ENCODE measurements at regions not wholly inside any gene's neighbourhood (a gene's known extent, or its start where the extent isn't known, plus 50 kb on each side); places are given as distances from the start of the nearest gene placed in this dataset.
A peak's percentile ranks its signal among the peaks of the same experiment; 100 is the strongest.

- DNase-seq (ENCODE audit: low read depth): peak; percentile 9
- H3K4me3 ChIP-seq (ENCODE audit: control insufficient read depth, low read depth, low read length): no peak overlapping the region
- TF ChIP-seq, protein P1, sequence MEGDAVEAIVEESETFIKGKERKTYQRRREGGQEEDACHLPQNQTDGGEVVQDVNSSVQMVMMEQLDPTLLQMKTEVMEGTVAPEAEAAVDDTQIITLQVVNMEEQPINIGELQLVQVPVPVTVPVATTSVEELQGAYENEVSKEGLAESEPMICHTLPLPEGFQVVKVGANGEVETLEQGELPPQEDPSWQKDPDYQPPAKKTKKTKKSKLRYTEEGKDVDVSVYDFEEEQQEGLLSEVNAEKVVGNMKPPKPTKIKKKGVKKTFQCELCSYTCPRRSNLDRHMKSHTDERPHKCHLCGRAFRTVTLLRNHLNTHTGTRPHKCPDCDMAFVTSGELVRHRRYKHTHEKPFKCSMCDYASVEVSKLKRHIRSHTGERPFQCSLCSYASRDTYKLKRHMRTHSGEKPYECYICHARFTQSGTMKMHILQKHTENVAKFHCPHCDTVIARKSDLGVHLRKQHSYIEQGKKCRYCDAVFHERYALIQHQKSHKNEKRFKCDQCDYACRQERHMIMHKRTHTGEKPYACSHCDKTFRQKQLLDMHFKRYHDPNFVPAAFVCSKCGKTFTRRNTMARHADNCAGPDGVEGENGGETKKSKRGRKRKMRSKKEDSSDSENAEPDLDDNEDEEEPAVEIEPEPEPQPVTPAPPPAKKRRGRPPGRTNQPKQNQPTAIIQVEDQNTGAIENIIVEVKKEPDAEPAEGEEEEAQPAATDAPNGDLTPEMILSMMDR (conservative IDR thresholded peaks at IDR 0.05; ENCODE audit: control insufficient read depth, insufficient read depth, low read depth, low read length): no peak
These were observed 205.1 kb upstream of the TNP1 start for GRCh38 chr2:217065012-217065290.

DNA sequence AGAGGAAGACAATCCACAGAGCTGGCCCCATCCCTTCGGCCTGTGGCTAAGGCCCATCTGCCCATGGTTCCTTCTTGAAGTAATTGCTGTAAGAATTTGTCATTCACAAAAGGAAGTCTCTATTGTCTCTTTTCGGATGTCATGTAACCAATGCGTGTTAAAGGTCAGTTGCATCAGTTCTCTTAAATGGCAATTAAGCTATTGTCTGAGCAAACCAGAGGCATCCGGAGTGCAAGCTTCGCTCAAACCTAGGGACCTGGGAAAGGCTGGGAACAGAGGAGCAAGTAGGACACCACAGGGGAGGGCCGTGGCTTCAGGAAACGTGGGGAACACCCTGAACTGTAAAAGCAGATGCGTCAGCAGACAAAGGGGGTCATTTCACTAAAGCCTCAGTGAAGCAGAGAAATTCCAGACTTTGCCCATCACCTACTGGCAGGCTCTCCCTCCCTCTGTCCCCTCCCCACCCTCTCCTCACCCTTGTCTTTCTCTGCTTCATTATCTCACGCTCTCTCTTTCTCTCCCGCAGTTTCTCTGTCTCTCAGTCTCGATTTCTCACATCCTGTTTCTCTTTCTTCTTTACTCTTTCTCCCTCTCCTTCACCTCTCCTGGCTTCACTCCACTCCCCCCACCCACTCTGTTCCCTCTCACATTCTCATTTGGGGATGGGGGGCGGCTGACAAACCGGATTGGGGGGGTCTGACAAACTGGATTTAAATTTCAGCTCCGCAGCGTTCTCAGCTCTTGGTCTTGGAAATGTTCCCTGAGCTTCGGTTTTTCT, 204.6 kb upstream of the TNP1 start:
- TF ChIP-seq, protein P1 (conservative IDR thresholded peaks at IDR 0.05; ENCODE audit: control insufficient read depth, insufficient read depth, low read depth, low read length): no peak
- H3K4me3 ChIP-seq (ENCODE audit: control insufficient read depth, low read depth, low read length): peak overlapping the region; percentile 17
- peak; percentile 84 for DNase-seq (ENCODE audit: low read depth)

DNA sequence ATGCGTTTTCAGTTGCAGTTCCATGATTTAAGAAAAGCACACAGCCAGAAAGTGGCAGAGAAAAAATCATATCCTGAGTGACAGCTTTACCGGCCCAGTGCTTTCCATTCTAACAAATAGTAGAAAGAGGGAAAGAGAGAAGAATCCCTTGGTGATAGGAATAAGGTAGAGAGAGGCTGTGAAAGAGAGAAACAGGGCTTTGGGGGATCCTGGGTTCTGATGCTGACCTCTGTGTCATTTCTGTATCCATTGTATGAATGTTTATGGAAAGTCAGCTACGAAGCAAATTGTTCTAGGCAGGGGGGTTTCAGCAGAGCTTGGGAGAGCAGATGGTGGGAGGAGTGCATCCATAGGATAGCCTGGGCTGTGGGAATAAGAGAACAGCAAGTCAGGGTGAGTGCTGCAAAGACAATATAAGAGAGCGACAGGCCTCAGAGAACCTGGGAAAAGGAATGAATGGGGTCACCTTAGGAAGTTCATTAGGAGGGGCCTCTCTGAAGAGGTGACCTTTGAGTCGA, 203.4 kb upstream of the TNP1 start:
- TF ChIP-seq, protein P1 (conservative IDR thresholded peaks at IDR 0.05; ENCODE audit: control insufficient read depth, insufficient read depth, low read depth, low read length): no peak
- H3K4me3 ChIP-seq (ENCODE audit: control insufficient read depth, low read depth, low read length): no peak overlapping the region
- no peak for DNase-seq (ENCODE audit: low read depth)

- TF ChIP-seq, protein P1 (conservative IDR thresholded peaks at IDR 0.05; ENCODE audit: control insufficient read depth, insufficient read depth, low read depth, low read length): no peak
- H3K4me3 ChIP-seq (ENCODE audit: control insufficient read depth, low read depth, low read length): no peak overlapping the region
- no peak for DNase-seq (ENCODE audit: low read depth)
These were observed 202.9 kb upstream of the TNP1 start for GRCh38 chr2:217062768-217063167.

DNA sequence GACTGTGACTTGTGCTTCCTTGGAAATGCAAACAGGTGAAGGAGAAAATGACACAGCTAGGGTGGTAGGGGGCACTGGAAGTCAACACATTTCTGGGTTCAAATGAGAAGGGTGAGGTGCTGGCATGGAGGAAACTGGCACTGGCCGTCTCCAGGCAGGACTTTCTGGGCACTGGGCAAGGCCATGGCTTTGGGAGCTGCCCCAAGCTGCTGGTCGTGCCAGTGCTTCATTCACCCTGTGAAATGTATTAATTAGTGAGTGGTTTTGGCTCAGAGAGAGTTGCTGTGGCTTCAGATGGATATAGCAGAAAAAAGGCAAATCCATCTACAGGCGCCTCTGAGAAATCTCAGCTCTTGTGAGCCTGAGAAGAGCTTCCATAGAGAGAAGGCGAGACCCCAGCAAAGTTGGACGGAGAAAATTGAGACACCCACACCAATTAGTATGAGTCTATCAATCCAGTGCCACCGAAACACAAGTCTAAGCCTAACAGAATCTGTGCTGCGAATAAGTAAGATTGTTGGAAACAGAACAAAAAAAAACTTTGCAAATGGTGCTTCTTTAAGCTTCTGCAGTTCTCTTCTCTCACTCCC, 202.1 kb upstream of the TNP1 start:
- DNase-seq (ENCODE audit: low read depth): no peak
- TF ChIP-seq, protein P1 (conservative IDR thresholded peaks at IDR 0.05; ENCODE audit: control insufficient read depth, insufficient read depth, low read depth, low read length): no peak

GRCh38 chr2:217060951-217061547, 201.2 kb upstream of the TNP1 start:
- no peak for DNase-seq (ENCODE audit: low read depth)
- no peak overlapping the region for H3K4me3 ChIP-seq (ENCODE audit: control insufficient read depth, low read depth, low read length)
- TF ChIP-seq, protein P1 (conservative IDR thresholded peaks at IDR 0.05; ENCODE audit: control insufficient read depth, insufficient read depth, low read depth, low read length): no peak

More for the DNA sequence above, 202.1 kb upstream of the TNP1 start:
- no peak overlapping the region for H3K4me3 ChIP-seq (ENCODE audit: control insufficient read depth, low read depth, low read length)
